HepG2 (cell line): ENCODE measurements at regions not wholly inside any gene's neighbourhood (a gene's known extent, or its start where the extent isn't known, plus 50 kb on each side); places are given as distances from the start of the nearest gene placed in this dataset.

Experiments
- ATM ChIP-seq: fragments of 450-650 bp; IDR thresholded peaks from 2 replicates; pipeline ENCODE4 v1.7.1; 2017; ENCODE audit warnings: mild to moderate bottlenecking, borderline replicate concordance
- CEBPZ ChIP-seq: IDR thresholded peaks from 2 replicates; pipeline ENCODE4 v1.6.1; 2012; ENCODE audit warnings: low read length, improper control_type of control experiment
- CREB1 ChIP-seq, 2 experiments: fragments of 450-650 bp in 1 of 2; IDR thresholded peaks; 2 replicates each; pipeline ENCODE4 v1.6.1; 2016 to 2017; ENCODE audit warnings: control low read depth in 1 of 2, mild to moderate bottlenecking in 1 of 2, missing compliant biosample characterization in 1 of 2, missing genetic modification characterization in 1 of 2
- DDIT3 ChIP-seq: sonication (generic); formaldehyde crosslinking; IDR thresholded peaks from 2 replicates; pipeline ENCODE4 v1.4.0; 2020; ENCODE audit warnings: mild to moderate bottlenecking, missing genetic modification reagents
- GPN1 ChIP-seq: sonication (generic); formaldehyde crosslinking; IDR thresholded peaks from 2 replicates; pipeline ENCODE4 v1.5.1; 2020; ENCODE audit warnings: missing genetic modification reagents, borderline replicate concordance
- HNF1A ChIP-seq, 2 experiments: sonication (generic) in 1 of 2; formaldehyde crosslinking in 1 of 2; IDR thresholded peaks; 2 replicates each; pipeline versions ENCODE4 v1.4.0 to v1.6.1; 2016 to 2020; ENCODE audit warnings: borderline replicate concordance in 1 of 2, low read depth in 1 of 2, mild to moderate bottlenecking in 1 of 2, missing genetic modification reagents in 1 of 2
- HNF1B ChIP-seq: sonication (generic); formaldehyde crosslinking; IDR thresholded peaks from 2 replicates; pipeline ENCODE4 v1.5.1; 2020; ENCODE audit warnings: mild to moderate bottlenecking, moderate library complexity, missing genetic modification reagents
- HOXA7 ChIP-seq: sonication (generic); formaldehyde crosslinking; IDR thresholded peaks from 2 replicates; pipeline ENCODE4 v1.8.1; 2022; ENCODE audit warnings: mild to moderate bottlenecking, missing genetic modification reagents, moderate library complexity
- MBNL3 ChIP-seq: fragments of 250-450 bp; sonication (Bioruptor Pico); conservative IDR thresholded peaks from 2 replicates; pipeline ENCODE4 v1.8.0; 2022; ENCODE audit warnings: mild to moderate bottlenecking, inconsistent platforms
- NPAS2 ChIP-seq: sonication (generic); formaldehyde crosslinking; IDR thresholded peaks from 2 replicates; pipeline ENCODE4 v1.8.0; 2022; ENCODE audit warnings: mild to moderate bottlenecking, missing genetic modification reagents, borderline replicate concordance
- SNAI1 ChIP-seq: sonication (generic); formaldehyde crosslinking; IDR thresholded peaks from 2 replicates; pipeline ENCODE4 v1.5.0; 2020; ENCODE audit warnings: mild to moderate bottlenecking, missing genetic modification reagents, borderline replicate concordance
- SOX6 ChIP-seq, 2 experiments: fragments of 450-650 bp in 1 of 2; sonication (generic) in 1 of 2; formaldehyde crosslinking in 1 of 2; IDR thresholded peaks; 2 replicates each; pipeline versions ENCODE4 v1.4.0 to v1.6.1; 2017 to 2020; ENCODE audit warnings: antibody characterized with exemption in 1 of 2, mild to moderate bottlenecking in 1 of 2, missing genetic modification reagents in 1 of 2
- ZFP62 ChIP-seq: sonication (generic); formaldehyde crosslinking; IDR thresholded peaks from 2 replicates; pipeline ENCODE4 v1.4.0; 2020; ENCODE audit warnings: missing genetic modification reagents
- ZNF138 ChIP-seq: sonication (generic); formaldehyde crosslinking; IDR thresholded peaks from 2 replicates; pipeline ENCODE4 v1.5.0; 2020; ENCODE audit warnings: mild to moderate bottlenecking, low read depth, missing genetic modification reagents
- ZNF256 ChIP-seq: sonication (generic); formaldehyde crosslinking; conservative IDR thresholded peaks from 2 replicates; pipeline ENCODE4 v1.4.0; 2020; ENCODE audit warnings: missing genetic modification reagents
- ZNF563 ChIP-seq: sonication (generic); formaldehyde crosslinking; IDR thresholded peaks from 2 replicates; pipeline ENCODE4 v1.8.0; 2022; ENCODE audit warnings: mild to moderate bottlenecking, moderate library complexity, missing genetic modification reagents
- ZNF629 ChIP-seq: sonication (generic); formaldehyde crosslinking; conservative IDR thresholded peaks from 2 replicates; pipeline ENCODE4 v1.5.0; 2020; ENCODE audit warnings: missing genetic modification reagents
- ZNF709 ChIP-seq: sonication (generic); formaldehyde crosslinking; IDR thresholded peaks from 2 replicates; pipeline ENCODE4 v1.5.0; 2020; ENCODE audit warnings: mild to moderate bottlenecking, missing genetic modification reagents
- ZNF724P ChIP-seq: sonication (generic); formaldehyde crosslinking; IDR thresholded peaks from 2 replicates; pipeline ENCODE4 v1.8.0; 2022; ENCODE audit warnings: missing genetic modification reagents, borderline replicate concordance

GRCh38 chr2:61764035-61764800 lies 89.6 kb downstream of the FAM161A start (continued):
- no peak for TF ChIP-seq CEBPZ
- TF ChIP-seq MBNL3 (CRISPR knock-in tag): no peak
- peak; percentile 83 for TF ChIP-seq ZNF724P (CRISPR knock-in tag)
- TF ChIP-seq GPN1 (CRISPR knock-in tag): no peak
- peak; percentile 84 for TF ChIP-seq SNAI1 (CRISPR knock-in tag)
- TF ChIP-seq ZNF256 (CRISPR knock-in tag): no peak; the same call in 1 of the 2 replicates
- peak; percentile 93 for TF ChIP-seq ZNF138
- TF ChIP-seq HNF1B (CRISPR knock-in tag): peak; percentile 89
- TF ChIP-seq HOXA7 (CRISPR knock-in tag): 0 out of 2 replicates have a peak, but pooled peaks have one; percentile 39
- peak; percentile 84 for TF ChIP-seq CREB1 (IDR thresholded peaks at IDR 0.05)
- peak; percentile 92 for TF ChIP-seq CREB1 (CRISPR knock-in tag; IDR thresholded peaks at IDR 0.05)
- TF ChIP-seq ATM: no peak
- TF ChIP-seq ZNF563 (CRISPR knock-in tag): peak; percentile 73; the same call in 1 of the 2 replicates
- TF ChIP-seq HNF1A (IDR thresholded peaks at IDR 0.05; ENCODE audit: low read depth): no peak
- TF ChIP-seq HNF1A (CRISPR knock-in tag; IDR thresholded peaks at IDR 0.05; ENCODE audit: borderline replicate concordance): peak; percentile 50; the same call in 1 of the 2 replicates
- TF ChIP-seq ZNF629 (CRISPR knock-in tag): peak; percentile 3; the same call in 1 of the 2 replicates
- 0 out of 2 replicates have a peak, but pooled peaks have one; percentile 5 for TF ChIP-seq DDIT3
- no peak for TF ChIP-seq ZFP62 (CRISPR knock-in tag)
- TF ChIP-seq NPAS2 (CRISPR knock-in tag): no peak
- peak; percentile 85 for TF ChIP-seq ZNF709 (CRISPR knock-in tag)
- no peak for TF ChIP-seq SOX6 (IDR thresholded peaks at IDR 0.05)
- TF ChIP-seq SOX6 (CRISPR knock-in tag; IDR thresholded peaks at IDR 0.05): peak; percentile 69
